Endothelial cell of umbilical vein (primary cell): ENCODE measurements at regions not wholly inside any gene's neighbourhood (a gene's known extent, or its start where the extent isn't known, plus 50 kb on each side); places are given as distances from the start of the nearest gene placed in this dataset.

Experiments used
- BruUV-seq: library from RNA; stranded (reverse); fragments of 400-500 nt; replicated peaks from 2 replicates; lab custom pipeline; 2021; lab: Mats Ljungman, UMichigan
- CTCF ChIA-PET: fragments of 300-600, 350-600 bp; sonication (Branson Sonifier 250); formaldehyde crosslinking; loops from one replicate; lab custom pipeline; 2021; ENCODE audit warnings: antibody characterized with exemption, inconsistent platforms; lab: Charles Lee
- POLR2A ChIA-PET: fragments of 300-600, 350-600 bp; sonication (Branson Sonifier 250); formaldehyde crosslinking; loops from one replicate; lab custom pipeline; 2021; ENCODE audit warnings: antibody characterized with exemption, inconsistent platforms; lab: Charles Lee
- DNase-seq: peaks from one replicate; pipeline ENCODE4 v3.0.0-alpha.2; 2011; ENCODE audit warnings: low read depth, low spot score
- FAIRE-seq: peaks from 2 replicates; lab custom pipeline; 2011; peaks lifted over from hg19 to GRCh38; lab: Jason Lieb, UNC
- H2AFZ ChIP-seq: 2 replicates; pipeline ENCODE4 v1.6.0; 2012; ENCODE audit warnings: low read depth, low read length, control low read depth, inconsistent platforms
- H3K27ac ChIP-seq: 2 replicates; pipeline ENCODE4 v1.5.1; 2011; ENCODE audit warnings: low read depth, mild to moderate bottlenecking, control low read depth, low read length, moderate library complexity; ENCODE audit not compliant: insufficient read depth
- H3K27me3 ChIP-seq, 2 experiments: 2 replicates each; pipeline versions ENCODE4 v1.6.0 to v1.6.1; 2011; ENCODE audit warnings: low read length in 2 of 2, mixed read lengths in 1 of 2; ENCODE audit not compliant: control insufficient read depth in 2 of 2, insufficient read depth in 2 of 2
- H3K36me3 ChIP-seq, 2 experiments: 2 replicates in 1 of 2; 3 replicates in 1 of 2; pipeline ENCODE4 v1.5.1; 2011; ENCODE audit warnings: low read length in 2 of 2, mild to moderate bottlenecking in 1 of 2, moderate library complexity in 1 of 2; ENCODE audit not compliant: control insufficient read depth in 2 of 2, insufficient read depth in 2 of 2; ENCODE audit errors: extremely low read depth in 1 of 2
- H3K4me1 ChIP-seq: 3 replicates; pipeline ENCODE4 v1.5.1; 2011; ENCODE audit warnings: mild to moderate bottlenecking, low read length; ENCODE audit not compliant: control insufficient read depth, insufficient read depth; ENCODE audit errors: extremely low read depth
- H3K4me2 ChIP-seq: 2 replicates; pipeline ENCODE4 v1.6.1; 2011; ENCODE audit warnings: low read length, control low read depth, mixed read lengths; ENCODE audit not compliant: insufficient read depth
- H3K4me3 ChIP-seq, 3 experiments: fragments of 200-600 bp in 1 of 3; sonication (generic), shearing (Covaris generic) in 1 of 3; replicated peaks in 1 of 3; 2 replicates each; pipeline ENCODE4 v1.5.1; 2011 to 2016; ENCODE audit warnings: control low read depth in 3 of 3, low read length in 3 of 3, mild to moderate bottlenecking in 2 of 3, inconsistent platforms in 1 of 3, low read depth in 1 of 3, moderate library complexity in 1 of 3; ENCODE audit not compliant: insufficient read depth in 1 of 3
- H3K79me2 ChIP-seq: 2 replicates; pipeline ENCODE4 v1.6.0; 2012; ENCODE audit warnings: low read length, inconsistent platforms; ENCODE audit not compliant: control insufficient read depth, insufficient read depth
- H3K9ac ChIP-seq: replicated peaks from 2 replicates; pipeline ENCODE3; 2011; ENCODE audit warnings: low read length, control low read depth; ENCODE audit not compliant: insufficient read depth; ENCODE audit errors: extremely low read depth
- H3K9me1 ChIP-seq: replicated peaks from 3 replicates; pipeline ENCODE4 v1.6.0; 2011; ENCODE audit warnings: mild to moderate bottlenecking, low read length; ENCODE audit not compliant: control insufficient read depth, insufficient read depth; ENCODE audit errors: extremely low read depth
- H3K9me3 ChIP-seq: replicated peaks from 2 replicates; pipeline ENCODE4 v1.5.1; 2012; ENCODE audit warnings: low read length, inconsistent platforms; ENCODE audit not compliant: control insufficient read depth, insufficient read depth
- H4K20me1 ChIP-seq: replicated peaks from 2 replicates; pipeline ENCODE3; 2011; ENCODE audit warnings: mild to moderate bottlenecking, low read length; ENCODE audit not compliant: control insufficient read depth, insufficient read depth; ENCODE audit errors: extremely low read depth
- CTCF ChIP-seq, 2 donors: IDR thresholded peaks; 1 replicate in 1 of 2; 2 replicates in 1 of 2; pipeline ENCODE4 v1.5.1; 2011; ENCODE audit warnings: low read length in 2 of 2, mild to moderate bottlenecking in 2 of 2, moderate library complexity in 2 of 2, control low read depth in 1 of 2, inconsistent platforms in 1 of 2, low read depth in 1 of 2; ENCODE audit not compliant: insufficient read depth in 1 of 2; ENCODE audit errors: extremely low read depth in 1 of 2
- EZH2 ChIP-seq: IDR thresholded peaks from 2 replicates; pipeline ENCODE4 v1.6.1; 2012; ENCODE audit warnings: borderline replicate concordance, low read depth, mild to moderate bottlenecking, moderate library complexity, low read length, inconsistent platforms; ENCODE audit not compliant: severe bottlenecking
- FOS ChIP-seq: IDR thresholded peaks from 2 replicates; pipeline ENCODE4 v1.6.1; 2011; ENCODE audit warnings: mild to moderate bottlenecking, low read length, moderate library complexity, borderline replicate concordance; ENCODE audit not compliant: insufficient read depth
- MAX ChIP-seq: IDR thresholded peaks from 2 replicates; pipeline ENCODE4 v1.6.1; 2011; ENCODE audit not compliant: insufficient read depth, insufficient read length
- MYC ChIP-seq: IDR thresholded peaks from one replicate; pipeline ENCODE4 v1.6.1; 2011; ENCODE audit warnings: mild to moderate bottlenecking, low read depth, low read length
- POLR2A ChIP-seq: IDR thresholded peaks from 2 replicates; pipeline ENCODE4 v1.6.1; 2012; ENCODE audit warnings: low read depth, mild to moderate bottlenecking, control low read depth, low read length
- POLR2AphosphoS5 ChIP-seq: IDR thresholded peaks from 2 replicates; pipeline ENCODE4 v1.6.1; 2012; ENCODE audit warnings: low read depth, mild to moderate bottlenecking, control low read depth, low read length, moderate library complexity; ENCODE audit not compliant: insufficient read depth
- dilution Hi-C: fragments of 300-500 bp; cut with MboI; formaldehyde crosslinking; loops from one replicate; pipeline ENCODE4 v1.15.0; 2019; ENCODE audit warnings: low sequenced_read_pairs; ENCODE audit not compliant: extremely low pct_ligation_motif_present
- intact Hi-C: fragments of 100-400 bp; cut with micrococcal nuclease; formaldehyde crosslinking; loops from one replicate; pipeline ENCODE4 v1.10.0; 2022

- Histone ChIP-seq H3K79me2 (no peaks in the 10 kb centered on the region), H3K27ac (no peak overlapping the region), H3K4me2 (no peak overlapping the region), H3K9me1 (no peaks in the 10 kb centered on the region), H3K27me3 (no peaks in the 10 kb centered on the region), H3K9me3 (peaks cover 4% of the 10 kb centered on the region), H3K36me3 (no peaks in the 10 kb centered on the region), H4K20me1 (no peaks in the 10 kb centered on the region), H3K4me3 (no peak overlapping the region), H2AFZ (no peak overlapping the region), H3K4me1 (no peaks in the 10 kb centered on the region), H3K9ac (no peak overlapping the region)
- CTCF ChIA-PET, result interaction anchor here (0.5 kb wide), 1 partner anchor 43 kb away, joined by 3 read pairs; no protein-coding TSS in a partner anchor
- intact Hi-C loops (no loop called here), dilution Hi-C loops (no loop called here)
- POLR2A ChIA-PET, result no interaction called here
- TF ChIP-seq POLR2AphosphoS5 (no peak), FOS (no peak), POLR2A (no peak), EZH2 (no peak), MAX (no peak), CTCF (IDR thresholded peaks at IDR 0.05; ENCODE audit: extremely low read depth in 1 of 2, insufficient read depth in 1 of 2, low read depth in 1 of 2, low read length in 2 of 2) (no peak), MYC (no peak)
- no TSS peak for BruUV-seq
- no peak for FAIRE-seq
- DNase-seq, result no peak
These were observed 323.1 kb downstream of the TENT4A start for GRCh38 chr5:7036192-7036835.
